Activated CD8-positive, alpha-beta memory T cell treated with anti-CD3 and anti-CD28 coated beads, Interleukin-2, amount 50 U/mL, for 4 hours (primary cell): ENCODE measurements at regions not wholly inside any gene's neighbourhood (a gene's known extent, or its start where the extent isn't known, plus 50 kb on each side); places are given as distances from the start of the nearest gene placed in this dataset.
"Not testable (repeated sequence)": the region's sequence is repeated elsewhere in the genome, so short reads cannot be mapped to it uniquely, and the experiment has no call there.

Experiments used
- DNase-seq: peaks from one replicate; pipeline ENCODE4 v3.0.0-alpha.2; 2020

DNA sequence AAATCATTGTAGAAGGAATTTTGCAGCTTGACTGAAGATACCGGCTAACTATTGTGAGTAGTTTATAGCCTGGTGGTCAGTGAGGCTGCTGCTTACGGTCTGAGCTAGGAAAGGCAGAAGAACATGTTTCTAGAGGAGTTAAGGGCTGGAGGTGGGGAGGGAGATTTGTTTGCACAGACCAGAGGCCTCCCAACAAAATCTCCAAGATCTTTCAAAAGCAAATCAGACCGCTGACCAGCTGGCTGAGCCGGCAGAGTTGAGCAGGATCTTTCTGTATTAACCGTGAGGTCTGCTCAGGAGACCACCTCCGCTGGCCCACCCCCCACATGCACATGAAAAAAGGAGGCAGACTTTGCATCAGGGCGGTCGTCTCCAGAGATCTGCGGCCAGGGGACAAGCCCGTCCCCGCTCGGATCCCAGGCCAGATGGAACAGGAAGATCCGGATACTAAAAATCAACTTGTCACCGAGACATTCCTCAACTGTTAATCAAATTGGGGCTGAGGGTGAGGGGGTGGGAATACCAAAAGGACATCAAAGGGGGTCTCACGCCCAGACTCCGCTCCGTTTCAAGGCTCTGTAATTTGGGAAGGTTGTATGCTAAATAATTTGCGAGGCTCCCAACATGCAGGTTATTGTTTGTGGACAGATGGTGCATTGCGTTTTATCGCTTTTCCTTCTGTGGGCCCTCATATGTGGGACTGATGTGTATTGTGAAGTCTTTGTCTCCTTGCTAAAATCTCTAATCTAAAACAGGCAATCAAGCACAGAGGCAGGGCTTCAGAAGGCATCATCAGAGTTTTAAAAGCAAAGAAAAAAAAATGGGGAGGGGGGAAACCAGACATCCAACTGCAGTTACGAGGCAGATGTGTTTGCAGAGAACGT is 319.0 kb downstream of the ZNF536 start:
- no peak for DNase-seq

DNA sequence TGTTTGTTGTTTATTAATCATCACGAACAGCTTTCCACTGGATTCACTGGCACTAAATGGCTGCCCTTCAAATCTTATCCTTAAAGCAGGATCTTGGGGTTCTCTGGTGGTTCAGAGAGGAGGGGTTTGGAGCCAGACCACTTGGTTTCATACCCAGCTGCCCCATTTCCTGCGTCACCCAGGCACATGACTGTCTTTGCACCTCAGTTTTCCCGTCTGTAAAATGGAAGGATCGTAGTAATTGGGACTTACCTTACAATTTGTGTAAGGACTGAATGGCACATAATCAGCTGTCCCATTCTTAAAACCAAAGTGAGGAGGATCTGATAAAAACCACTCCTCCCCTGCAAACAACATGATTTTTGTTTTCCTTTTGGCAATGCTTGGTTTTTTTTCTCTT is 318.3 kb downstream of the ZNF536 start:
- no peak for DNase-seq

DNA sequence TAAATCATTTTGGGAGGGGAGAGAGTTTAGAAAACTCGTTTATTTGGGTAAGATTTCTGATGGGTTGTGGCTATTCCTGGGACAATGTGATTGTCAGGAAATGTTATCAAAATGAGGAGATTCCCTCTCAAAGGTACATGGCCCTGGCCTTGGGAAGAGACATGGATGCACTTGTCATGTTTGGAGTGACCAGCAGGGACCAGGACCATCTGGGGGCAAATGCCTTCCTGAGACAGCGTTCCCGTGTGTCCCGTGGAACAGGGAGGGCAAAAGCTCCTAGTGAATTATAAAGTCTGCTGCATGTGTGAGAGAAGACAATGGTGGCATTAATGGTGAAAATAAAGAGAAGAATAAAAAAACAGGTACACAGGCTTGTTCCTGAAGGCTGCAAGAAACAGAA is 317.3 kb downstream of the ZNF536 start:
- DNase-seq, result no peak

DNA sequence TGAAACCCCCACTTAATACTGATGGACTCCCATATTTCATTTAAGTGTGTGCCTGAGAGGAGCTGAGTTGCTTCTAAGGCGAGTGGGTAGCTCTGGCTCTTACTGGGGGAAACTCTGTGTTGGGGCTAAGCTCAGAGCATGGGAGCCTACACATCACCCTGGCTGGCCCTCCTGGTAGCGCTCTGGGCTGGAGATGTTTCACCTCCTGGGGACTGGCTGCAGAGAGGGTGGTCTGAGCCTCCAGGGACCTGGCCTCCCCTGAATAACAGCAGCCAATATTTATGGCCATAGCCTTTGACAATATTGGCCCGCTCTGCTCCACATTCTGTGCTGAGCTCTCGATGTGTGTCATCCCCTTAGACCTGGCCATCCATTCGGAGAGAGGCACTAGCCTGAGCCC is 316.5 kb downstream of the ZNF536 start:
- DNase-seq, result no peak

DNA sequence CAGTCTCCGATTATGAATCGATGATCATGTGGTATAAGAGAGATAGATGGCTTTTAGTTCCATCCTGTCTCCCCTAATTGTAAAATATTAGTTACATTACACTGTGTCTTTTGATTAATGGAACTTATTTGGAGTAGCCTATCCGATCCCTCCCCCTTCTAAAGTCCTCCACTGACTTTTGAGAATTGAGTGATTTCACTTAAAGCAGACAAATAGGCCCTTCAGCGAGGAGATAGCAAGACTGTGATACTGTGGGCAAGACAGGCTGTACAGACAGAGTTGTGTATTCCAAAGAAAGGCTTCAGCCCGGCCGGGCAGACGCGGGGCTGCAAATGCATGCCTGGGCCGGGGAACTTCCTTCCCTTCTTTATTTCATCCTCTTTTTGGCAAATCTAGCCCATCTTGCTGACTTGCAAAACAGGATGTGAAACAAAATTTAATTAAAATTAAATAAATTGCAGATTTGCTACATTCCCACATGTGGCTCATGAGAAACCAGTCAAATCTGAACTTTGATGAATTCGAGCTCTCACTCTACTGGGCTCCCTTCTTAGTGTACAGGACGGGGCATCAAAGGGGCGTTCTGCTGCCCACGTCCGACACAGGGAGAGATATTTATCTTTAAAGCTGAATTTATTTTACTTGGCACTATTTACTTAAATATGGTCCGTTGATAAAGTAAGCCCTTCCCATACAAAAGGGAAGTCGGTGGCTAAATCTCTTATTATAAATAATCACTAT is 314.8 kb downstream of the ZNF536 start:
- no peak for DNase-seq

DNA sequence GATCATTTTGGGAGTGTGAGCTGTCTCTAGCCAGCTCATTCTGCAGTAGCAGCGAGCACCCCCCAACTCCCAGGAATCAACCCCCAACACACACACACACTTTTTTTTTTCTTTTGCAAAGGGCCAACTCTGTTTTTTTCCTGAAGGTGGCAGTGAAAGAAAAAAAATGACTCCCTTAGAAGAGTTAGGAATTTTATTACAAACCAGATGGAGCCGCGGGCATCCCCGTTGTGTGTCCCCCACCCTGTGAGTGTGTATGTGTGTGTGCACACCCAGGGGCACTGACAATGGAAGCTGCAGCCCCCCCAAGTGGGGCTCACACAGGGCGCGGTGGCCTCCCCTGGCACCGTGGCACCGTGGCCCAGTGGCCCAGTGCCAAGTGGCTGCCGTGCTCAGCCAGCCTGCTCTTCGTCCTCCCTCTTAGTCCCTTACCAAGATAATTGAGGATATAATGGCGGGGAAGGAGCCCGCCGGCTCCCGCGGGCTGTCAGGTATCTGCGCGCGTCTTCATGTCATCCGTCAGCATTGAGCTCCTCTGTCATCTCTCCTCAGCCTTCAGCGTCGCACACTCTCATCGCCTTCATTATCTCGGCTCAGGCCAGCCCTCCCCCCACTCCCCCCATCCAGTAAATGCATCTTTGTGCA is 314.1 kb downstream of the ZNF536 start:
- DNase-seq, result no peak

DNA sequence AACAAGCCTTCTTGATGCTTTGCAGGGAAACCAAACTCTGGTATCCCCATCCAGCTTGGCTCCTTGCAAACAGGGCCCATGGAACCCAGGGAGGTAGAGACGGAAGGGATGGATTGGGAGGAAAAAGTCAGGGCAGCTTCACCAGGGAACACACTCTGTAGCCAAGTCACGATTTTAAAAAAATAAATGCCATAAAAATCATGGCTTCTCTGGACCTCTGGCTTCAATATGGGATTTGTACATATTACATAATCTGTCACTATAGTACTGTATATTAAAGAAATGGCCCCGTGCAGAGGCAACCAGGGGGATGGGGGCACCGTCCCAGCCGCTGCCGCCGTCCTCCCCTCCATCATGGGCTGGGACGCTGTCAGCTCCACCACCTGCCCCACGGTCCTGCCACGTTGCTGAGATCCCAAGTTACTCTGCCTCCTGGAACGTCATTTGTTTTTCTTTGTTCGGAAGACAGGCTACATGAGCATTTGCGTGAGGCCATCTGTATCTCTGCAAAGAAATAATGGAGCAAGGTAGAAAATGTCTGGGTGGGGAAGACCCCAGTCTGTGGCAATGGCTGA is 313.3 kb downstream of the ZNF536 start:
- no peak for DNase-seq

DNA sequence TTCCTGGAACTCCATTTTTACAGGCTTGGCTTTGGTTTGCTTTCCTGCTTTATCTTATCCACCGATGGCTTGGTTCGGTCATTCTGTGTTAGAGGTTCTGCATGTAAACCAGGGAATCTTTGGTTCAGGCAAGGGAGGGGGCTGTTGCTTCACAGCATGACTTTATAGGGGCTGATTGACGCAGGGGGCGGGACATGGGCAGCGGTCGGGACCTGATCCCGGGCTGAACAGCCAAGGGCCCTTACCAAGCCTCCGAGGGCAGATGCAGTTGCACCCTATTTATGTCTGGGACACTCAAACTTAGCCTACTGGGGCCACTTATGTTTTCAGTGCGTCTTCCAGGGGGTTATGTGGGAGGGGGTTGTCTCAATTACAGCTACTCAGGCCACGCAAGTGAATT is 312.4 kb downstream of the ZNF536 start:
- no peak for DNase-seq

DNA sequence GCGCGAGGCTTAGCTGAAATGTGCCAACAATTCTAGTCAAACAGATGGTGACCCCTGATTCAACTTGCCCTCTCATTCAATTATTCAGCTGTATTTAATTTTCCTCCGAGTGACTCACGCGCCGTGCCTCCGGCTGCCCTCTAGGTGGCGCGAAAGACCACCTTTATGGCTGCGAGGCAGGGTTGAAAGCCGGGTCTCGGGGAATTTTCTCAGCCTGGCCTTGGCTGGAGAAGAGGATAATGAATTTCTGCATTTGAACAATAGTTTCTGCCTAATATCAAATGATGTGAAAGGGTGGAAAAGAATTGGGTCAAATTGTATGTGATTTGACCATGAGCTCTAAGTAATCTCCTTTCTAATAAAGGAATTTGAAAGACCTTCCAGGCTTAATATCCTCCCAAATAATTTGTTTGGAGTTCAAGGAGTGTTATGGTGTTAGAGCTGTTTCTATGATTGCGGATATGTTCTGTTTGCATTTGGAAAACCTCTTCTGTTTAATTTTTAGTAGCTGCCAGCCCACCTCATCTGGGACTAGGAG is 310.9 kb downstream of the ZNF536 start:
- DNase-seq, result peak; percentile 49

DNA sequence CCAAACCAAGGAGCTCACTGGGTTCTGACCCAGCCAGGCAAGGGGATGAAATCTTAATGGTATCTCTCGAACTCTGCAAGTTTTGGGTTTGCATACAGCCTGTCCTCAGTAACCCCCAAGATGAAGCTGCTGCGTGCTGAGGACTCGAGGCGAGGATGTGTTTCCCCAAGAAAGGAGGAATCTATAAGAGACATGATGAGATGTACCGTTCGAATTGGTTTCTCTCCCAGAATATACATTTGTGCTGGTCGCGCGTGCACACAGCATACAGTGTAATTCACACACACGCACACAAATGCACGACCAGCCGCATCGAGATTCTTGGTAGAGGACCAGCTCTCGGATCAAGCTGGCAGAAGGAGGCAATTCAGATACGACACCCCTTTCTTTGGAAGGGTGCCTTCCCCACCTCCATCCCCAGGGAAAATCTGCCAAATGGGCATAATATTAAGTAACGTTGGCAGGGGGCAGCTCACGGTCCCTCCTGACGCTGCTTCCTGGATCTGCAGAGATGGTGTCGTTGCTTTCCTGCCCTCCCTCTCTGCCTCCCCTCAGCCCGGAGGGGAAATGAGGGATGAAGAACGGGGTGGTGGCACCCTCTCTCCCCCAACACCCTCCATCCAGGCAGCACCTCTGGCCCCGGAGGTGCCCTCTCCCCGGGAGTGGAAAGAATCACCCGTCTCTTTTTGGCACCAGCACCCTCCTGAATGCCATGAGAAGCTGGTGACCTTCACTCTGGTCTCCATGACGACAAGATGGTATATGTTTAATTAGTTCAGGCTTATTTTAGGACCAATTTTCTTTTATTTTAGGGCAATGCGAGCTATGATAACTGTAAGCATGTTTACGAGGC is 310.2 kb downstream of the ZNF536 start:
- no peak for DNase-seq

DNA sequence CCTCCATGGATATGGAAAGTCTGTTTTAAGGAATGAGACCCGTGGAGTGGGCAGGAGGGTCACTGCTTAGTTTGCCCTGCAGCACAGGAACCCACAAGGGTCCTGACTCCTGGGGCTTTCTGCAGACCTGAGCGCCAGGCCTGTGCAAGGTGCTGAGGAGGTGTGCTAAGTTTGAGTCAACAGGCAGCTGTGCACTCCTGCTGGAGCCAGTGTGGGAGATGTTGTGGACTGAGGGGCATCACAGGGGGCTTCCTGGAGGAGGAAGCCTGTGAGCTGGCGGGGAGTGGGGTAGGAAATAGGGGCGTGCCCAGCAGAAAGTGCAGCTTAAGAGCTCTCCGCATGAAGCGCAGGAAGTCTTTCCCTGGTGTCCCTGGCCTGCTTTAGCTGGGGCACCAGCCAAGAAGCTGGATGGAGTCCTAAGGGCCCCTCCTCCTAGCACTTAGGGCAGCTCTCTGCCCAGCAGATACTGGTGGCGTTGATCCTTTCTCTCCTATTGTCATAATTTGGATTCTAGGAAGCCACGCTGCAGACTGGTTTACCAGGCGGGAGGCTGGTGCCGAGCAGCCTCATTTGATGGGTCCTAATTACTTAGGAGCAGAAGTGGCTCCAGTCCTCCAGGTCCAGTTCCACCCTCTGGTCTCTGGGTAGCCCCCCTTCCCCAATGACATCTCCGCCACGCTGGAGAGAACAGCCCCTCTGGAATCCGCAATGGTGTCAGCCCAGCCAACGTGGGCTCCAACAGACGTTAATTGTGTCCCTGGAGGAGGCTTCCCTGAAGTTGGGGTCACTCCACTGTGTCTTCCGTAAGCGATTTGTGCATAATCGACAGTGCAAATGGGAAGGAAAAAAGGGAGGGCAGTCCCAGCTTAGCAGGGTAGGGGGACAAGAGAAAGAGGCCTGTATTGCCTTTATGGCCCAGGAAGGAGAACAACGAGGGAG is 309.2 kb downstream of the ZNF536 start:
- DNase-seq, result no peak

DNA sequence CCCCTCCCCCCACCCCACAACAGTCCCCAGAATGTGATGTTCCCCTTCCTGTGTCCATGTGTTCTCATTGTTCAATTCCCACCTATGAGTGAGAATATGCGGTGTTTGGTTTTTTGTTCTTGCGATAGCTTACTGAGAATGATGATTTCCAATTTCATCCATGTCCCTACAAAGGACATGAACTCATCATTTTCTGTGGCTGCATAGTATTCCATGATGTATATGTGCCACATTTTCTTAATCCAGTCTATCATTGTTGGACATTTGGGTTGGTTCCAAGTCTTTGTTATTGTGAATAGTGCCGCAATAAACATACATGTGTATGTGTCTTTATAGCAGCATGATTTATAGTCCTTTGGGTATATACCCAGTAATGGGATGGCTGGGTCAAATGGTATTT is 308.2 kb downstream of the ZNF536 start:
- not testable (repeated sequence) for DNase-seq

DNA sequence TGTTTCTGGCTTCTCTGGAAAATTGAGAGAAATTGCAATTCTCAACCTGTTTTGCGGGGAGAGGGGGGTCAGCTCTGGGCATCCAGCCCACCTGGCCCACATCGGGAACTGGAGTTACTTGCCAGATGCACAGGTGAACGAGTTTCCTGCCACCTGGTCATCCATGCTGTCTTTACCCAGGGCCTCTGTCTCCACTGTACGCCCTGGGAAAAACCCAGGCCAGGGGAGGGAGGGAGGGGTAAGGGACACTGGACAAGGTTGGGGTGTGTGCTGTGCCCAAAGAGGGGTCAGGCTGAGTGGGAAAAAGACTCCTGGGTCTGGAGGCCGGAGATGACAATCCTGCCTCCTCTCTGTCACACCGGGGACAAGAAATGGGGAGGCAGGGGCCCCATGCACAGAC is 307.6 kb downstream of the ZNF536 start:
- no peak for DNase-seq

DNA sequence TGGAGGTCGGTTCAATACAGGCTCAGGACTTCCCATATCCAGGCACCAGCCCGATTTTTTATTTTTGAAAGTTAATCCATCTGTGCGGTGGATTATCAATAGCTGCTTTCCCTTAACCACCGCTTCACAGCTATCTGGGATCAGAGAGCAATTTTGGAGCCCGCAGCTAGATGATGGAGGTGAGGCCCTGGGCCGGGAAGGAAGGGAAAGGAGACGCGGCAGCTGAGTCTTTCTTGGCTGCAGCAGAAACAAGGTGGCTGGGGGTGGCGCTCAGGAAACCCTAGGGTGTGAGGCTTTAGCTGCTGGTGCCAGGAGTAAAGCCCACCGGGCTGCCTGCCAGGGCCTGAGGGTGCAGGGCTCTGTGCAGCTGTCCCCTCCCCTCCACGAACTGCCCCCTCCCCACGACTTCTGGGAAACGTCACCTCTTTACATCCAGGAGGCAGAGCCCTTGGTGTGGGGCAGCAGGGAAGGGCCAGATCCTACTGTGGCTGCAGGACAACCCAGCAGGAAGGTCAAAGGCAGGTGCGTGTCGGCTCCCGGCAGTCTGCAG is 307.0 kb downstream of the ZNF536 start:
- no peak for DNase-seq

DNA sequence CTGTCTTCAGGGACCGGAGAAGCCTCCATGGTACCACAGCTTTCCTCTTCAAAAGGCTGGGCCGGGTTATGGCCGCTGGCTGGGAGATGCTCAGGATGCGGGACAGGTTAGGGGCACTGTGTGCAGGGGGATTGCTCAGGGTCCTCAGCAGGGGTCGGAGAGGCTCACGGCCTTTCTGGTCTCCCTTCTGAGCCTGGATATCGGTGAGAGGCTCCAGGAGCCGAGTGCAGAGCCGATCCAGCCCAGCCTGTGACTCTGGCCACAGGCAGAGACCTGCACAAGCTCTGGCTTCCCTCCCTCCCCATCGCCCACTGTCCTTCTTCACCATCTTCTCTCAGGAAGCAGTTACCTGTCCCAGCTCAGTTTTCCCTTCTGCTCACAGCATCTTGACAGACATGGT is 306.0 kb downstream of the ZNF536 start:
- DNase-seq, result no peak

DNA sequence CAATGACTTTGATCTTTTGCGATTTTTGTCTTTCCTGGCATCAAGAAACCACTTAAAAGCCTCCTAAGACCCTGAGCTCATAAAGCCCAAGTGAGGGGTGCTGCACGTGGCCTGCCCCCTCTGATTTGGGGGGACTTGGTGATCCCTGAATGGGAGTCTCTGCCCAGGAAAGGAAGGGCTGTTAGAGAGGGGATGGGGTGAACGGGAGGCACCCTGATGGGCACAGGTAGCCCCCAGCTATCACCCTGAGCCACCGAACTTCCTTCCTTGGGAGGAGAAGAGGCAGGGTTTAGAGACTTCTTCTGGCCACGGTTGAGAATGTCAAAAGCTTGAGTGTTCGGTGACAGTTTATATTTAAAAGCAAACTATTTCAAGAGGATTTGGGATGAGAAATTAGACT is 305.5 kb downstream of the ZNF536 start:
- no peak for DNase-seq

DNA sequence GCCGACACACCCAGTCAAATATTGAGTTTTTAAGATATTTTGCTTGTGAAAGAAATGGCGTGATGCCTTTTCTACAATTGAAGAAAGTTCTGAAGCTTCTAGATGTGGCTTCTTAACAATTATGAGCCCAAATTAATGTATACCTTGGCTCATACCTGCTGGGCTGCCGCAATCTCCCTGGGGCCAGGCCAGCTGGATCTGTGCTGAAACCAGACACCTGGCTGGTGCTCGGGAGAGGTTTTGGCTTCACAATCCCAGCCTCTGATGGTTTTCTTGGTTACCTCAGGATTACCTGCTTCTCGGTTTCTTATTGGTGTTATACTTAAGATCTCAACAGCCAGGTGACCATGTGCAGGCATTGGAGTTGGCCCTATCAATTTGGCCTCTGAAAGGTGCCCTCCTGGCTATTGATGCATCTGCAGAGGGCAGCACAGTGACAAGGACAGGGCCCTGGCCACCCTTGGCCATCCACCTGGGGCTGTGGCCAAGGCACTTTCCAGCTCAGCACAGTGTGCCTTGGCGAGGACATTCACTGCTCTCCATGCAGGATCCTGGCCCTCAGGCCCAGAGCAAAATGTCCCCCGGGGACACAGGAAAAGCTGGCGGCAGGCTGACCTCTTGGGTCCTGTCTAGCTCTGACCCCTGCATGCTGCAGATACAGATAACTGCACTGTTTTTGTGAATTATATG is 305.0 kb downstream of the ZNF536 start:
- DNase-seq, result no peak

DNA sequence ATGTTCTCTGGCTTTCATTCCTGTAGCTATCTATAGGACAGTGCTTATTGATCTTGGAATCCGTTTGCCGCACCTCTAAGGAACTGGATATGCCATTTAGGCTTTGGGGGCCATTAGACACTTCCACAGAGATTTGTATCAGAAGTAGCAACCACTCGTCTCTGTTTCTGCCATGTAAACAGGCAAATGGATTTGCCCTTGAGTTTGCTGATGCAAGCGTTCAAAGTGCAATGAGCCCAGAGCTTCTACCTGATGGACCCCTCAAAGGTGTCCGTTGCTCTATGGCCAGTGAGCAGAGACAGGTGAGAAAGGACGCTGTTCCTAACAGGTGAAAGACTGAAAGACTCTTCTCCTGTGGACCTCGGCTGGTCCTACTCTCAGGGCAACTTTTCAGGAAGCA is 302.9 kb downstream of the ZNF536 start:
- no peak for DNase-seq

DNA sequence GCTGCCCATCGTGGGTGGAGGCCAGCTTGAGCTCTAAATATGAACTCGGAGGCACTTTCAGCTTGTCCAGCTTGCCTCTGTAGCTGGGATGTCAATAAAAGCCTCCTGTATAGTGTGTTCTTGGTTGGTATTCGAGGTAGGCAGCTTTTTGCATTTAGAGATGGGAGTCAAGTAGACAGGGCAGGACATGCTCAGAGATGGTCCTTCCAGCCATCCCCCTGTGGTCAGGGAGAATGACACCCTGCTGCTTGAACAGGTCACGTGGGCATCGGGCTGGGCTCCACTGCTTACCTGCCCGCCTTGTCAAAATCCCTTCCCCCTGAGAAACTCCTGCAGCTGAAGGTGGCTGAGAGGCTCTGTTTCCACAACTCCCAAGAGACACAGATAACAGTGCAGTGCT is 302.5 kb downstream of the ZNF536 start:
- DNase-seq, result no peak

DNA sequence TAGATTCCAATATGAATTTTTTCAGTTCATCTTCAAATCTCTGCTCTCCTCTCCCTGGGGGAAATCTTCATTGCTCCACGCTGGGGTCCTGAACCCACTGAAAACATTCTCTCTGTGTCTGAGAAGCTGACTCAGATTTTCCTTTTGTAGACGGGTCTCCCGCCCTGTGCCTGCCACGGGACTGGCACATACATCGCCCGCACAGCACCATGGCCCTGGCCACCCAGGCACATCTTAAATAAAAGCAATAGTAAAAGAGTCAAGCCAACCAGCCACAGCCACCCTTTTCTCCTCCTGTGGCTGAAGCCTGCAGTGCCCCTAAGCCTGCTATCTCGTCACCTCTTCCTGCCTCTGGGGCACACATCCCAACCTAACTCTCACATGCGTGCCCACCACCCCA is 301.2 kb downstream of the ZNF536 start:
- DNase-seq, result no peak
